IPS-NIHi7 (cell line): ENCODE measurements at regions not wholly inside any gene's neighbourhood (a gene's known extent, or its start where the extent isn't known, plus 50 kb on each side); places are given as distances from the start of the nearest gene placed in this dataset.
"Not testable (repeated sequence)": the region's sequence is repeated elsewhere in the genome, so short reads cannot be mapped to it uniquely, and the experiment has no call there.

Experiments used
- DNase-seq: peaks from one replicate; pipeline ENCODE4 v3.0.0; 2012; ENCODE audit warnings: mixed read lengths; ENCODE audit errors: extremely low spot score

- DNase-seq: no peak
Observed at GRCh38 chr1:228824366-228824765, 89.1 kb downstream of the RHOU start.

- no peak for DNase-seq
Observed at GRCh38 chr1:228825041-228825440, 89.8 kb downstream of the RHOU start.

- no peak for DNase-seq
Observed at GRCh38 chr1:228825840-228826484, 90.7 kb downstream of the RHOU start.

- DNase-seq: peak; percentile 24
Observed at GRCh38 chr1:228827019-228827418, 91.7 kb downstream of the RHOU start.

- no peak for DNase-seq
Observed at GRCh38 chr1:228828151-228828550, 92.9 kb downstream of the RHOU start.

GRCh38 chr1:228830185-228830953 is 95.1 kb downstream of the RHOU start:
- peak; percentile 32 for DNase-seq

- no peak for DNase-seq
Observed at GRCh38 chr1:228830954-228831481, 95.7 kb downstream of the RHOU start.

- DNase-seq: no peak
Observed at GRCh38 chr1:228833911-228834688, 98.8 kb downstream of the RHOU start.

GRCh38 chr1:228835456-228835855 is 100.2 kb downstream of the RHOU start:
- no peak for DNase-seq

GRCh38 chr1:228835911-228836310 is 100.6 kb downstream of the RHOU start:
- DNase-seq: no peak

GRCh38 chr1:228836427-228836826 is 101.1 kb downstream of the RHOU start:
- DNase-seq: no peak

GRCh38 chr1:228837032-228837431 is 101.8 kb downstream of the RHOU start:
- DNase-seq: no peak

- DNase-seq: peak; percentile 29
Observed at GRCh38 chr1:228837817-228838716, 102.8 kb downstream of the RHOU start.

GRCh38 chr1:228838717-228839500 is 103.6 kb downstream of the RHOU start:
- DNase-seq: no peak

- no peak for DNase-seq
Observed at GRCh38 chr1:228839656-228840055, 104.4 kb downstream of the RHOU start.

- no peak for DNase-seq
Observed at GRCh38 chr1:228841632-228842031, 106.4 kb downstream of the RHOU start.

- peak; percentile 46 for DNase-seq
Observed at GRCh38 chr1:228842094-228842775, 107.0 kb downstream of the RHOU start.

GRCh38 chr1:228845101-228845500 is 109.8 kb downstream of the RHOU start:
- DNase-seq: no peak

- no peak for DNase-seq
Observed at GRCh38 chr1:228846952-228847351, 111.7 kb downstream of the RHOU start.

GRCh38 chr1:228847451-228847850 is 112.2 kb downstream of the RHOU start:
- DNase-seq: not testable (repeated sequence)
